ENCODE measurements at regions not wholly inside any gene's neighbourhood (a gene's known extent, or its start where the extent isn't known, plus 50 kb on each side); places are given as distances from the start of the nearest gene placed in this dataset.

DNA sequence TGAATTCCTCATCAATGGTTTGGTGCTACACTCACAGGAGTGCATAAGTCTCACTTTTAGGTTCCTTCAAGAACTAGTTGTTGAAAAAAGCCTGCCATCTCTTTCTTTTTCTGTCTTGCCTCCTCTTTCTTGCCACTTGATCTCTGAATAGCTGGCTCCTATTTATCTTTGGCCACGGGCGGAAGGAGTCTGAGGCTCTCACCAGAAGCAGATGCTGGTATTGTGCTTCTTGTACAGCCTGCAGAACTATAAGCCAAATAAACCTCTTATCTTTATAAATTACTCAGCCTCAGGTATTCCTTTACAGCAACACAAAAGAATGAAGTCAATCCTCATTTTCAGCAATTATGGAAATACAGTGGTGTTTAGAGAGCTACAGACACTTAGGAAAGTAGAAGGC is 247.1 kb upstream of the PRR16 start:
- 66 to 83% (median 69%) methylated on average over 2 of the region's 2 CpGs for WGBS, 5 donors
- no peak for DNase-seq
- no peak overlapping the region for H3K27ac ChIP-seq
- TF ChIP-seq EP300 (IDR thresholded peaks at IDR 0.05): no peak
- TF ChIP-seq POLR2AphosphoS5 (IDR thresholded peaks at IDR 0.05): no peak
- TF ChIP-seq POLR2A (IDR thresholded peaks at IDR 0.05): no peak
- TF ChIP-seq, protein P1, sequence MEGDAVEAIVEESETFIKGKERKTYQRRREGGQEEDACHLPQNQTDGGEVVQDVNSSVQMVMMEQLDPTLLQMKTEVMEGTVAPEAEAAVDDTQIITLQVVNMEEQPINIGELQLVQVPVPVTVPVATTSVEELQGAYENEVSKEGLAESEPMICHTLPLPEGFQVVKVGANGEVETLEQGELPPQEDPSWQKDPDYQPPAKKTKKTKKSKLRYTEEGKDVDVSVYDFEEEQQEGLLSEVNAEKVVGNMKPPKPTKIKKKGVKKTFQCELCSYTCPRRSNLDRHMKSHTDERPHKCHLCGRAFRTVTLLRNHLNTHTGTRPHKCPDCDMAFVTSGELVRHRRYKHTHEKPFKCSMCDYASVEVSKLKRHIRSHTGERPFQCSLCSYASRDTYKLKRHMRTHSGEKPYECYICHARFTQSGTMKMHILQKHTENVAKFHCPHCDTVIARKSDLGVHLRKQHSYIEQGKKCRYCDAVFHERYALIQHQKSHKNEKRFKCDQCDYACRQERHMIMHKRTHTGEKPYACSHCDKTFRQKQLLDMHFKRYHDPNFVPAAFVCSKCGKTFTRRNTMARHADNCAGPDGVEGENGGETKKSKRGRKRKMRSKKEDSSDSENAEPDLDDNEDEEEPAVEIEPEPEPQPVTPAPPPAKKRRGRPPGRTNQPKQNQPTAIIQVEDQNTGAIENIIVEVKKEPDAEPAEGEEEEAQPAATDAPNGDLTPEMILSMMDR (IDR thresholded peaks at IDR 0.05): no peak
- H3K4me1 ChIP-seq: no peaks in the 10 kb centered on the region
- H3K4me3 ChIP-seq: no peak overlapping the region
- no peaks in the 10 kb centered on the region for H3K9me3 ChIP-seq
- H3K36me3 ChIP-seq: no peaks in the 10 kb centered on the region
- intact Hi-C loops (cut with DNase I; ENCODE audit: low total_unique reads): no loop called here
- H3K27me3 ChIP-seq: no peaks in the 10 kb centered on the region

DNA sequence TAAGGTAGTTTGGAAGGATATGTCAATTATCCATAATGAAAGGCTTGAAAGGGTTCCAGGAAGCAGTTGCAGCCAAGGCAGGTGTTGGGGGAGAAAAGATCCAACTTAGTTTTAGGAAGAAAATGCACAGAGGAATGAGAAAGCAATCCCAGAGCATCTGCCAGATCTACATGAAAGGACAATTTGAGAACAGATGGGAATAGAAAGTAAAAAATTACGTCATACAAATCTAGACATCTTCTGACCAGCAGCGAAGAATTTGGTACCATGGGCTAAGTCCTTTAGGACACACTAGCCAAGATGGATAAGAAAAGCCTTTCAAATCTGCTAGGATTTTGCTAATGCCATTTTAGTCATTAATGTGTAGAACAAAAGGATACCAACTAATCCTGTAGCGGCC is 244.1 kb upstream of the PRR16 start:
- TF ChIP-seq, protein P1 (IDR thresholded peaks at IDR 0.05): no peak
- TF ChIP-seq EP300 (IDR thresholded peaks at IDR 0.05) (no peak), POLR2AphosphoS5 (IDR thresholded peaks at IDR 0.05) (no peak), POLR2A (IDR thresholded peaks at IDR 0.05) (no peak)
- intact Hi-C loops (cut with DNase I; ENCODE audit: low total_unique reads): no loop called here
- H3K36me3 ChIP-seq: no peaks in the 10 kb centered on the region
- H3K9me3 ChIP-seq: no peaks in the 10 kb centered on the region
- WGBS, 5 donors: 90 to 98% (median 92%) methylated on average over 3 of the region's 3 CpGs
- H3K27ac ChIP-seq: no peak overlapping the region
- no peaks in the 10 kb centered on the region for H3K27me3 ChIP-seq
- no peak for DNase-seq
- H3K4me3 ChIP-seq: no peak overlapping the region
- no peaks in the 10 kb centered on the region for H3K4me1 ChIP-seq

DNA sequence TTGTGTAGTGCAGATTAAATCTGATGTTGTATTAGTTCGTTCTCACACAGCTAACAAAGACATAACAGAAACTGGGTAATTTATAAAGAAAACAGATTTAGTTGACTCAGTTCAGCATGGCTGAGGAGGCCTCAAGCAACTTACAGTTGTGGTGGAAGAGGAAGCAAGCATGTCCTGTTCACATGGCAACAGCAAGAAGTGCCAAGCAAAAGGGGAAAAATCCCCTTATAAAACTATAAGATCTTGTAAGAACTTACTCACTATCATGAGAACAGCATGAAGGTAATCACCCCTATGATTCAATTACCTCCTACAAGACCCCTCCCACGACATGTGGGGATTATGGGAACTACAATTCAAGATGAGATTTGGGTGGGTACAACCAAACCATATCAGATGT is 238.6 kb upstream of the PRR16 start:
- no peak for DNase-seq
- 49 to 67% (median 53%) methylated on average over 2 of the region's 2 CpGs for WGBS, 5 donors
- TF ChIP-seq POLR2AphosphoS5 (IDR thresholded peaks at IDR 0.05): no peak
- TF ChIP-seq POLR2A (IDR thresholded peaks at IDR 0.05): no peak
- TF ChIP-seq, protein P1 (IDR thresholded peaks at IDR 0.05): no peak
- TF ChIP-seq EP300 (IDR thresholded peaks at IDR 0.05): no peak

DNA sequence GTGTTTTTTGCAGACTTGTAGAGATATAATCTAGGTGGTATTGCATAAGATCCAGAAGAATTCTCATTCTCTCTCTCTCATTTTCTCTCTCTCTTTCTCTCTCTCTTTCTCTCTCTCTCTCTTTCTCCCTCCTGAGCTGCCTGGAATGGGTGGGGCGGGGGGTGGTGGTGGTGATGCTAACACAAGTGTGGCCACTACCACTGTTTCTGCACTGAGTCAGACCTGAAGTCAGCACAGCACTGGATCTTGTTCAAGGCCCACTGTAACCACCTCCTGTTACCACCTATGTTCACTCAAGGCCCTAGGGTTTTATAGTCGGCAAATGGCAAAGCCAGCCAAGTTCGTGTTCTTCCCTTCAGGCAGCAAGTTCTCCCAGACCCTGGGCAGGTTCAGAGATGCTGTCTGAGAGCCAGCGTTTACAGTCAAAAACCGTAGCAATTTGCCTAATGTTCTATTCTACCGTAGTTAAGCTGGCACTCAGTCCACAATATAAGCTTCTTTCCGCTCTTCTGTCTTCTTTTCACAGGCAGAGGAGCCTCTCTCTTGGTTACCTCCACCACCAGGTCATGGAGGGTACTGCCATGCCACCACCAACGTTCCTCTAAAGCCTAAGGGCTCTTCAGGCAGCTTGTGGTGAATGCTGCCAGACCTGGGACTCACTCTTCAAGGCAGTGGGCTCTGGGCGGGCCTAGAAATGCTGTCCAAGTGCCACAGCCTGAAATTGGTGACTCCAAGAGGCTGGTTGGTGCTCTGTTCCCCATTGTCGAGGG is 235.7 kb upstream of the PRR16 start:
- 67 to 87% (median 83%) methylated on average over 10 of the region's 10 CpGs for WGBS, 5 donors
- H3K9me3 ChIP-seq: peaks cover 0 to 4% (median 0%) of the 10 kb centered on the region in 4 donors
- no peak for DNase-seq
- H3K4me3 ChIP-seq: no peak overlapping the region
- TF ChIP-seq EP300 (IDR thresholded peaks at IDR 0.05) (no peak), POLR2AphosphoS5 (IDR thresholded peaks at IDR 0.05) (no peak), POLR2A (IDR thresholded peaks at IDR 0.05) (no peak)
- TF ChIP-seq, protein P1 (IDR thresholded peaks at IDR 0.05): no peak
- no peaks in the 10 kb centered on the region for H3K4me1 ChIP-seq
- H3K36me3 ChIP-seq: no peaks in the 10 kb centered on the region
- H3K27ac ChIP-seq: no peak overlapping the region
- H3K27me3 ChIP-seq: no peaks in the 10 kb centered on the region
- intact Hi-C loops (cut with DNase I; ENCODE audit: low total_unique reads): no loop called here

More for the DNA sequence above, 238.6 kb upstream of the PRR16 start:
- H3K27me3 ChIP-seq: no peaks in the 10 kb centered on the region
- no peaks in the 10 kb centered on the region for H3K36me3 ChIP-seq
- intact Hi-C loops (cut with DNase I; ENCODE audit: low total_unique reads): no loop called here
- no peaks in the 10 kb centered on the region for H3K4me1 ChIP-seq
- H3K27ac ChIP-seq: no peak overlapping the region
- H3K9me3 ChIP-seq: peaks cover 0 to 4% (median 0%) of the 10 kb centered on the region in 4 donors
- H3K4me3 ChIP-seq: no peak overlapping the region
